Endothelial cell of umbilical vein (primary cell): ENCODE measurements at regions not wholly inside any gene's neighbourhood (a gene's known extent, or its start where the extent isn't known, plus 50 kb on each side); places are given as distances from the start of the nearest gene placed in this dataset.

Source experiments
- BruUV-seq: library from RNA; stranded (reverse); fragments of 400-500 nt; replicated peaks from 2 replicates; lab custom pipeline; 2021; lab: Mats Ljungman, UMichigan
- CTCF ChIA-PET: fragments of 300-600, 350-600 bp; sonication (Branson Sonifier 250); formaldehyde crosslinking; loops from one replicate; lab custom pipeline; 2021; ENCODE audit warnings: antibody characterized with exemption, inconsistent platforms; lab: Charles Lee
- POLR2A ChIA-PET: fragments of 300-600, 350-600 bp; sonication (Branson Sonifier 250); formaldehyde crosslinking; loops from one replicate; lab custom pipeline; 2021; ENCODE audit warnings: antibody characterized with exemption, inconsistent platforms; lab: Charles Lee
- DNase-seq: peaks from one replicate; pipeline ENCODE4 v3.0.0-alpha.2; 2011; ENCODE audit warnings: low read depth, low spot score
- FAIRE-seq: peaks from 2 replicates; lab custom pipeline; 2011; peaks lifted over from hg19 to GRCh38; lab: Jason Lieb, UNC
- H2AFZ ChIP-seq: 2 replicates; pipeline ENCODE4 v1.6.0; 2012; ENCODE audit warnings: low read depth, low read length, control low read depth, inconsistent platforms
- H3K27ac ChIP-seq: 2 replicates; pipeline ENCODE4 v1.5.1; 2011; ENCODE audit warnings: low read depth, mild to moderate bottlenecking, control low read depth, low read length, moderate library complexity; ENCODE audit not compliant: insufficient read depth
- H3K27me3 ChIP-seq, 2 experiments: 2 replicates each; pipeline versions ENCODE4 v1.6.0 to v1.6.1; 2011; ENCODE audit warnings: low read length in 2 of 2, mixed read lengths in 1 of 2; ENCODE audit not compliant: control insufficient read depth in 2 of 2, insufficient read depth in 2 of 2
- H3K36me3 ChIP-seq, 2 experiments: 2 replicates in 1 of 2; 3 replicates in 1 of 2; pipeline ENCODE4 v1.5.1; 2011; ENCODE audit warnings: low read length in 2 of 2, mild to moderate bottlenecking in 1 of 2, moderate library complexity in 1 of 2; ENCODE audit not compliant: control insufficient read depth in 2 of 2, insufficient read depth in 2 of 2; ENCODE audit errors: extremely low read depth in 1 of 2
- H3K4me1 ChIP-seq: 3 replicates; pipeline ENCODE4 v1.5.1; 2011; ENCODE audit warnings: mild to moderate bottlenecking, low read length; ENCODE audit not compliant: control insufficient read depth, insufficient read depth; ENCODE audit errors: extremely low read depth
- H3K4me2 ChIP-seq: 2 replicates; pipeline ENCODE4 v1.6.1; 2011; ENCODE audit warnings: low read length, control low read depth, mixed read lengths; ENCODE audit not compliant: insufficient read depth
- H3K4me3 ChIP-seq, 3 experiments: fragments of 200-600 bp in 1 of 3; sonication (generic), shearing (Covaris generic) in 1 of 3; replicated peaks in 1 of 3; 2 replicates each; pipeline ENCODE4 v1.5.1; 2011 to 2016; ENCODE audit warnings: control low read depth in 3 of 3, low read length in 3 of 3, mild to moderate bottlenecking in 2 of 3, inconsistent platforms in 1 of 3, low read depth in 1 of 3, moderate library complexity in 1 of 3; ENCODE audit not compliant: insufficient read depth in 1 of 3
- H3K79me2 ChIP-seq: 2 replicates; pipeline ENCODE4 v1.6.0; 2012; ENCODE audit warnings: low read length, inconsistent platforms; ENCODE audit not compliant: control insufficient read depth, insufficient read depth
- H3K9ac ChIP-seq: replicated peaks from 2 replicates; pipeline ENCODE3; 2011; ENCODE audit warnings: low read length, control low read depth; ENCODE audit not compliant: insufficient read depth; ENCODE audit errors: extremely low read depth
- H3K9me1 ChIP-seq: replicated peaks from 3 replicates; pipeline ENCODE4 v1.6.0; 2011; ENCODE audit warnings: mild to moderate bottlenecking, low read length; ENCODE audit not compliant: control insufficient read depth, insufficient read depth; ENCODE audit errors: extremely low read depth
- H3K9me3 ChIP-seq: replicated peaks from 2 replicates; pipeline ENCODE4 v1.5.1; 2012; ENCODE audit warnings: low read length, inconsistent platforms; ENCODE audit not compliant: control insufficient read depth, insufficient read depth
- H4K20me1 ChIP-seq: replicated peaks from 2 replicates; pipeline ENCODE3; 2011; ENCODE audit warnings: mild to moderate bottlenecking, low read length; ENCODE audit not compliant: control insufficient read depth, insufficient read depth; ENCODE audit errors: extremely low read depth
- EZH2 ChIP-seq: IDR thresholded peaks from 2 replicates; pipeline ENCODE4 v1.6.1; 2012; ENCODE audit warnings: borderline replicate concordance, low read depth, mild to moderate bottlenecking, moderate library complexity, low read length, inconsistent platforms; ENCODE audit not compliant: severe bottlenecking
- FOS ChIP-seq: IDR thresholded peaks from 2 replicates; pipeline ENCODE4 v1.6.1; 2011; ENCODE audit warnings: mild to moderate bottlenecking, low read length, moderate library complexity, borderline replicate concordance; ENCODE audit not compliant: insufficient read depth
- GATA2 ChIP-seq: IDR thresholded peaks from 2 replicates; pipeline ENCODE4 v1.7.0; 2011; ENCODE audit warnings: low read depth, mild to moderate bottlenecking, moderate library complexity, mixed read lengths, low read length; ENCODE audit not compliant: insufficient read length, insufficient read depth
- JUN ChIP-seq: IDR thresholded peaks from 2 replicates; pipeline ENCODE4 v1.6.1; 2011; ENCODE audit warnings: borderline replicate concordance, low read depth; ENCODE audit not compliant: insufficient read length, insufficient read depth
- MYC ChIP-seq: IDR thresholded peaks from one replicate; pipeline ENCODE4 v1.6.1; 2011; ENCODE audit warnings: mild to moderate bottlenecking, low read depth, low read length
- POLR2A ChIP-seq: IDR thresholded peaks from 2 replicates; pipeline ENCODE4 v1.6.1; 2012; ENCODE audit warnings: low read depth, mild to moderate bottlenecking, control low read depth, low read length
- POLR2AphosphoS5 ChIP-seq: IDR thresholded peaks from 2 replicates; pipeline ENCODE4 v1.6.1; 2012; ENCODE audit warnings: low read depth, mild to moderate bottlenecking, control low read depth, low read length, moderate library complexity; ENCODE audit not compliant: insufficient read depth
- dilution Hi-C: fragments of 300-500 bp; cut with MboI; formaldehyde crosslinking; loops from one replicate; pipeline ENCODE4 v1.15.0; 2019; ENCODE audit warnings: low sequenced_read_pairs; ENCODE audit not compliant: extremely low pct_ligation_motif_present
- intact Hi-C: fragments of 100-400 bp; cut with micrococcal nuclease; formaldehyde crosslinking; loops from one replicate; pipeline ENCODE4 v1.10.0; 2022
- TF ChIP-seq, protein P1 (sequence below), 2 donors: IDR thresholded peaks; 1 replicate in 1 of 2; 2 replicates in 1 of 2; pipeline ENCODE4 v1.5.1; 2011; ENCODE audit warnings: low read length in 2 of 2, mild to moderate bottlenecking in 2 of 2, moderate library complexity in 2 of 2, control low read depth in 1 of 2, inconsistent platforms in 1 of 2, low read depth in 1 of 2; ENCODE audit not compliant: insufficient read depth in 1 of 2; ENCODE audit errors: extremely low read depth in 1 of 2
- TF ChIP-seq, protein P2 (sequence below): IDR thresholded peaks from 2 replicates; pipeline ENCODE4 v1.6.1; 2011; ENCODE audit not compliant: insufficient read depth, insufficient read length

- no peak for TF ChIP-seq POLR2A
- no peak for TF ChIP-seq FOS
- no peak for TF ChIP-seq POLR2AphosphoS5
- TF ChIP-seq MYC, result no peak
- TF ChIP-seq, protein P1, sequence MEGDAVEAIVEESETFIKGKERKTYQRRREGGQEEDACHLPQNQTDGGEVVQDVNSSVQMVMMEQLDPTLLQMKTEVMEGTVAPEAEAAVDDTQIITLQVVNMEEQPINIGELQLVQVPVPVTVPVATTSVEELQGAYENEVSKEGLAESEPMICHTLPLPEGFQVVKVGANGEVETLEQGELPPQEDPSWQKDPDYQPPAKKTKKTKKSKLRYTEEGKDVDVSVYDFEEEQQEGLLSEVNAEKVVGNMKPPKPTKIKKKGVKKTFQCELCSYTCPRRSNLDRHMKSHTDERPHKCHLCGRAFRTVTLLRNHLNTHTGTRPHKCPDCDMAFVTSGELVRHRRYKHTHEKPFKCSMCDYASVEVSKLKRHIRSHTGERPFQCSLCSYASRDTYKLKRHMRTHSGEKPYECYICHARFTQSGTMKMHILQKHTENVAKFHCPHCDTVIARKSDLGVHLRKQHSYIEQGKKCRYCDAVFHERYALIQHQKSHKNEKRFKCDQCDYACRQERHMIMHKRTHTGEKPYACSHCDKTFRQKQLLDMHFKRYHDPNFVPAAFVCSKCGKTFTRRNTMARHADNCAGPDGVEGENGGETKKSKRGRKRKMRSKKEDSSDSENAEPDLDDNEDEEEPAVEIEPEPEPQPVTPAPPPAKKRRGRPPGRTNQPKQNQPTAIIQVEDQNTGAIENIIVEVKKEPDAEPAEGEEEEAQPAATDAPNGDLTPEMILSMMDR (IDR thresholded peaks at IDR 0.05; ENCODE audit: extremely low read depth in 1 of 2, insufficient read depth in 1 of 2, low read depth in 1 of 2, low read length in 2 of 2), result no peak
- no peak for TF ChIP-seq EZH2
- TF ChIP-seq GATA2, result no peak
- no peak for TF ChIP-seq JUN
- TF ChIP-seq, protein P2, sequence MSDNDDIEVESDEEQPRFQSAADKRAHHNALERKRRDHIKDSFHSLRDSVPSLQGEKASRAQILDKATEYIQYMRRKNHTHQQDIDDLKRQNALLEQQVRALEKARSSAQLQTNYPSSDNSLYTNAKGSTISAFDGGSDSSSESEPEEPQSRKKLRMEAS, result no peak
- Histone ChIP-seq H3K4me3 (no peak overlapping the region), H3K9me3 (no peaks in the 10 kb centered on the region), H3K27me3 (no peaks in the 10 kb centered on the region), H3K79me2 (no peaks in the 10 kb centered on the region), H3K27ac (no peak overlapping the region), H4K20me1 (no peaks in the 10 kb centered on the region), H3K36me3 (no peaks in the 10 kb centered on the region), H3K9ac (no peak overlapping the region), H3K4me1 (no peaks in the 10 kb centered on the region), H2AFZ (no peak overlapping the region), H3K9me1 (no peaks in the 10 kb centered on the region), H3K4me2 (no peak overlapping the region)
- intact Hi-C loops (loop anchor here (10.0 kb wide), 1 partner anchor 315 kb away; no protein-coding TSS in a partner anchor), dilution Hi-C loops (no loop called here)
- no peak for FAIRE-seq
- CTCF ChIA-PET, result no interaction called here
- DNase-seq, result no peak
- no TSS peak for BruUV-seq
- POLR2A ChIA-PET, result no interaction called here
Observed at GRCh38 chrX:39299615-39300014, 498.4 kb downstream of the MID1IP1 start.
